Endothelial cell of umbilical vein (primary cell): ENCODE measurements at regions not wholly inside any gene's neighbourhood (a gene's known extent, or its start where the extent isn't known, plus 50 kb on each side); places are given as distances from the start of the nearest gene placed in this dataset.

Experiments used
- BruUV-seq: library from RNA; stranded (reverse); fragments of 400-500 nt; replicated peaks from 2 replicates; lab custom pipeline; 2021; lab: Mats Ljungman, UMichigan
- CTCF ChIA-PET: fragments of 300-600, 350-600 bp; sonication (Branson Sonifier 250); formaldehyde crosslinking; loops from one replicate; lab custom pipeline; 2021; ENCODE audit warnings: antibody characterized with exemption, inconsistent platforms; lab: Charles Lee
- POLR2A ChIA-PET: fragments of 300-600, 350-600 bp; sonication (Branson Sonifier 250); formaldehyde crosslinking; loops from one replicate; lab custom pipeline; 2021; ENCODE audit warnings: antibody characterized with exemption, inconsistent platforms; lab: Charles Lee
- DNase-seq: peaks from one replicate; pipeline ENCODE4 v3.0.0-alpha.2; 2011; ENCODE audit warnings: low read depth, low spot score
- FAIRE-seq: peaks from 2 replicates; lab custom pipeline; 2011; peaks lifted over from hg19 to GRCh38; lab: Jason Lieb, UNC
- H2AFZ ChIP-seq: 2 replicates; pipeline ENCODE4 v1.6.0; 2012; ENCODE audit warnings: low read depth, low read length, control low read depth, inconsistent platforms
- H3K27ac ChIP-seq: 2 replicates; pipeline ENCODE4 v1.5.1; 2011; ENCODE audit warnings: low read depth, mild to moderate bottlenecking, control low read depth, low read length, moderate library complexity; ENCODE audit not compliant: insufficient read depth
- H3K27me3 ChIP-seq, 2 experiments: 2 replicates each; pipeline versions ENCODE4 v1.6.0 to v1.6.1; 2011; ENCODE audit warnings: low read length in 2 of 2, mixed read lengths in 1 of 2; ENCODE audit not compliant: control insufficient read depth in 2 of 2, insufficient read depth in 2 of 2
- H3K36me3 ChIP-seq, 2 experiments: 2 replicates in 1 of 2; 3 replicates in 1 of 2; pipeline ENCODE4 v1.5.1; 2011; ENCODE audit warnings: low read length in 2 of 2, mild to moderate bottlenecking in 1 of 2, moderate library complexity in 1 of 2; ENCODE audit not compliant: control insufficient read depth in 2 of 2, insufficient read depth in 2 of 2; ENCODE audit errors: extremely low read depth in 1 of 2
- H3K4me1 ChIP-seq: 3 replicates; pipeline ENCODE4 v1.5.1; 2011; ENCODE audit warnings: mild to moderate bottlenecking, low read length; ENCODE audit not compliant: control insufficient read depth, insufficient read depth; ENCODE audit errors: extremely low read depth
- H3K4me2 ChIP-seq: 2 replicates; pipeline ENCODE4 v1.6.1; 2011; ENCODE audit warnings: low read length, control low read depth, mixed read lengths; ENCODE audit not compliant: insufficient read depth
- H3K4me3 ChIP-seq, 3 experiments: fragments of 200-600 bp in 1 of 3; sonication (generic), shearing (Covaris generic) in 1 of 3; replicated peaks in 1 of 3; 2 replicates each; pipeline ENCODE4 v1.5.1; 2011 to 2016; ENCODE audit warnings: control low read depth in 3 of 3, low read length in 3 of 3, mild to moderate bottlenecking in 2 of 3, inconsistent platforms in 1 of 3, low read depth in 1 of 3, moderate library complexity in 1 of 3; ENCODE audit not compliant: insufficient read depth in 1 of 3
- H3K79me2 ChIP-seq: 2 replicates; pipeline ENCODE4 v1.6.0; 2012; ENCODE audit warnings: low read length, inconsistent platforms; ENCODE audit not compliant: control insufficient read depth, insufficient read depth
- H3K9ac ChIP-seq: replicated peaks from 2 replicates; pipeline ENCODE3; 2011; ENCODE audit warnings: low read length, control low read depth; ENCODE audit not compliant: insufficient read depth; ENCODE audit errors: extremely low read depth
- H3K9me1 ChIP-seq: replicated peaks from 3 replicates; pipeline ENCODE4 v1.6.0; 2011; ENCODE audit warnings: mild to moderate bottlenecking, low read length; ENCODE audit not compliant: control insufficient read depth, insufficient read depth; ENCODE audit errors: extremely low read depth
- H3K9me3 ChIP-seq: replicated peaks from 2 replicates; pipeline ENCODE4 v1.5.1; 2012; ENCODE audit warnings: low read length, inconsistent platforms; ENCODE audit not compliant: control insufficient read depth, insufficient read depth
- H4K20me1 ChIP-seq: replicated peaks from 2 replicates; pipeline ENCODE3; 2011; ENCODE audit warnings: mild to moderate bottlenecking, low read length; ENCODE audit not compliant: control insufficient read depth, insufficient read depth; ENCODE audit errors: extremely low read depth
- CTCF ChIP-seq, 2 donors: IDR thresholded peaks; 1 replicate in 1 of 2; 2 replicates in 1 of 2; pipeline ENCODE4 v1.5.1; 2011; ENCODE audit warnings: low read length in 2 of 2, mild to moderate bottlenecking in 2 of 2, moderate library complexity in 2 of 2, control low read depth in 1 of 2, inconsistent platforms in 1 of 2, low read depth in 1 of 2; ENCODE audit not compliant: insufficient read depth in 1 of 2; ENCODE audit errors: extremely low read depth in 1 of 2
- EZH2 ChIP-seq: IDR thresholded peaks from 2 replicates; pipeline ENCODE4 v1.6.1; 2012; ENCODE audit warnings: borderline replicate concordance, low read depth, mild to moderate bottlenecking, moderate library complexity, low read length, inconsistent platforms; ENCODE audit not compliant: severe bottlenecking
- FOS ChIP-seq: IDR thresholded peaks from 2 replicates; pipeline ENCODE4 v1.6.1; 2011; ENCODE audit warnings: mild to moderate bottlenecking, low read length, moderate library complexity, borderline replicate concordance; ENCODE audit not compliant: insufficient read depth
- GATA2 ChIP-seq: IDR thresholded peaks from 2 replicates; pipeline ENCODE4 v1.7.0; 2011; ENCODE audit warnings: low read depth, mild to moderate bottlenecking, moderate library complexity, mixed read lengths, low read length; ENCODE audit not compliant: insufficient read length, insufficient read depth
- JUN ChIP-seq: IDR thresholded peaks from 2 replicates; pipeline ENCODE4 v1.6.1; 2011; ENCODE audit warnings: borderline replicate concordance, low read depth; ENCODE audit not compliant: insufficient read length, insufficient read depth
- MAX ChIP-seq: IDR thresholded peaks from 2 replicates; pipeline ENCODE4 v1.6.1; 2011; ENCODE audit not compliant: insufficient read depth, insufficient read length
- MYC ChIP-seq: IDR thresholded peaks from one replicate; pipeline ENCODE4 v1.6.1; 2011; ENCODE audit warnings: mild to moderate bottlenecking, low read depth, low read length
- POLR2A ChIP-seq: IDR thresholded peaks from 2 replicates; pipeline ENCODE4 v1.6.1; 2012; ENCODE audit warnings: low read depth, mild to moderate bottlenecking, control low read depth, low read length
- POLR2AphosphoS5 ChIP-seq: IDR thresholded peaks from 2 replicates; pipeline ENCODE4 v1.6.1; 2012; ENCODE audit warnings: low read depth, mild to moderate bottlenecking, control low read depth, low read length, moderate library complexity; ENCODE audit not compliant: insufficient read depth
- dilution Hi-C: fragments of 300-500 bp; cut with MboI; formaldehyde crosslinking; loops from one replicate; pipeline ENCODE4 v1.15.0; 2019; ENCODE audit warnings: low sequenced_read_pairs; ENCODE audit not compliant: extremely low pct_ligation_motif_present
- intact Hi-C: fragments of 100-400 bp; cut with micrococcal nuclease; formaldehyde crosslinking; loops from one replicate; pipeline ENCODE4 v1.10.0; 2022

- DNase-seq: no peak
- TF ChIP-seq FOS: no peak
- no peak for TF ChIP-seq POLR2AphosphoS5
- no peak for TF ChIP-seq MAX
- no peak for TF ChIP-seq GATA2
- no peak for TF ChIP-seq CTCF (IDR thresholded peaks at IDR 0.05; ENCODE audit: extremely low read depth in 1 of 2, insufficient read depth in 1 of 2, low read depth in 1 of 2, low read length in 2 of 2)
- no peak for TF ChIP-seq POLR2A
- no peak for TF ChIP-seq JUN
- TF ChIP-seq MYC: no peak
- TF ChIP-seq EZH2: no peak
- H3K9me3 ChIP-seq: no peaks in the 10 kb centered on the region
- intact Hi-C loops (no loop called here), dilution Hi-C loops (no loop called here)
- POLR2A ChIA-PET: no interaction called here
- H4K20me1 ChIP-seq: no peaks in the 10 kb centered on the region
- no peak for FAIRE-seq
- no peak overlapping the region for H3K27ac ChIP-seq
- no peaks in the 10 kb centered on the region for H3K4me1 ChIP-seq
- H3K4me3 ChIP-seq: no peak overlapping the region
- no peak overlapping the region for H2AFZ ChIP-seq
- no peaks in the 10 kb centered on the region for H3K36me3 ChIP-seq
- H3K9me1 ChIP-seq: no peaks in the 10 kb centered on the region
- H3K27me3 ChIP-seq: no peaks in the 10 kb centered on the region
- no peak overlapping the region for H3K4me2 ChIP-seq
- H3K79me2 ChIP-seq: no peaks in the 10 kb centered on the region
- BruUV-seq: no TSS peak
- no peak overlapping the region for H3K9ac ChIP-seq
- CTCF ChIA-PET: no interaction called here
These were observed 231.8 kb upstream of the RGMB start for GRCh38 chr5:98541641-98542040.
